IPS-15b (cell line): ENCODE measurements at regions not wholly inside any gene's neighbourhood (a gene's known extent, or its start where the extent isn't known, plus 50 kb on each side); places are given as distances from the start of the nearest gene placed in this dataset.

Experiments
- H3K27me3 ChIP-seq: one replicate; pipeline ENCODE4 v1.6.1; 2013; ENCODE audit warnings: low read length; ENCODE audit not compliant: control insufficient read depth, insufficient read depth
- H3K36me3 ChIP-seq: one replicate; pipeline ENCODE4 v1.6.1; 2013; ENCODE audit warnings: low read length; ENCODE audit not compliant: control insufficient read depth, insufficient read depth
- H3K4me1 ChIP-seq: one replicate; pipeline ENCODE4 v1.6.1; 2013; ENCODE audit warnings: mild to moderate bottlenecking, low read length; ENCODE audit not compliant: control insufficient read depth, insufficient read depth
- H3K4me3 ChIP-seq: one replicate; pipeline ENCODE4 v1.5.1; 2013; ENCODE audit warnings: low read depth, low read length
- H3K9ac ChIP-seq: one replicate; pipeline ENCODE4 v1.6.1; 2013; ENCODE audit warnings: low read depth, mild to moderate bottlenecking, low read length
- H3K9me3 ChIP-seq: one replicate; pipeline ENCODE4 v1.6.1; 2013; ENCODE audit warnings: mild to moderate bottlenecking, low read length; ENCODE audit not compliant: control insufficient read depth, insufficient read depth

DNA sequence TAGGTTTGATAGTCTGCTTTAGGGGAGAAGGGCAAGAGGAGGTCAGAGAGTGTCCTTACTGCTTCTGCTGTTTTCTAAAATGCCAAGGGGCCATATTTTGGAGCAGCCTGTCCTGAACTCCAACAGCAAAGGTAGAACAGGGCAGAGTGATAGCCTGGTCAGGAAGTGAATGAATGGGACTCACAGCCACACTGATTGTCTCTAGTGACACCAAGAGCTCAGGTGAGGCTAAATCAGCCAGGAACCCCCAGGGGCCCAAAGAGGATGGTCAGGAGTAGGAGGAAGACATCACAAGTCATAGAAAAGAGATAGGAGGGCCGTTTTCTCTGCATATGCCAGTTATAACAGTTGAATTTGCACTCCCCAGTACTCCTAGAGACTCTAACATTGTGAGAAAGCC, 97.4 kb upstream of the DUSP10 start:
- H3K27me3 ChIP-seq: no peaks in the 10 kb centered on the region
- no peaks in the 10 kb centered on the region for H3K9me3 ChIP-seq
- H3K4me3 ChIP-seq: no peak overlapping the region
- H3K36me3 ChIP-seq: no peaks in the 10 kb centered on the region
- H3K4me1 ChIP-seq: no peaks in the 10 kb centered on the region
- H3K9ac ChIP-seq: no peak overlapping the region

DNA sequence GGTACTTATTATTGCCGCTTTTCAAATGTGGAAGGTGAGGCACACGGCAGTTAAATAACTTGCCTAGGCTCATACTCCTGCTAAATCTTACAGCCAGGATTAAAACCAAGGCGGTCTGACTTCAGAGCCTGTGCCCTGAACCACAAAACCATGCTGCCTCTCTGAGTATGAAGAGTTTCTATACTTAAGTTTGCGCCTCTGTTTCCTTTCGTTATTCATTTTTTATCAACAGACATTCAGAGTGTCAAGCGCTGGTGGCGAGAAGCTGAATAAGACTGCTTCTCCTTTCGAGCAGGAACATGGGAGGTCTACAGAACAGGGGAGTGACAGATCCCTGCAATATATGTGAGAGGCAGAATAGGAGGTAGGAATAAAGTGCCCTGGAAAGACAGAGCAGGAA, 96.0 kb upstream of the DUSP10 start:
- no peaks in the 10 kb centered on the region for H3K4me1 ChIP-seq
- H3K27me3 ChIP-seq: no peaks in the 10 kb centered on the region
- no peak overlapping the region for H3K9ac ChIP-seq
- H3K36me3 ChIP-seq: no peaks in the 10 kb centered on the region
- H3K9me3 ChIP-seq: no peaks in the 10 kb centered on the region
- no peak overlapping the region for H3K4me3 ChIP-seq

- H3K4me3 ChIP-seq: no peak overlapping the region
- H3K27me3 ChIP-seq: no peaks in the 10 kb centered on the region
- no peaks in the 10 kb centered on the region for H3K9me3 ChIP-seq
- no peak overlapping the region for H3K9ac ChIP-seq
- H3K36me3 ChIP-seq: no peaks in the 10 kb centered on the region
- H3K4me1 ChIP-seq: no peaks in the 10 kb centered on the region
These were observed 93.0 kb upstream of the DUSP10 start for GRCh38 chr1:221834698-221835513.

GRCh38 chr1:221832617-221833016, 90.7 kb upstream of the DUSP10 start:
- H3K27me3 ChIP-seq: no peaks in the 10 kb centered on the region
- no peaks in the 10 kb centered on the region for H3K9me3 ChIP-seq
- H3K4me3 ChIP-seq: no peak overlapping the region
- H3K36me3 ChIP-seq: no peaks in the 10 kb centered on the region
- H3K9ac ChIP-seq: no peak overlapping the region
- peaks cover 14% of the 10 kb centered on the region for H3K4me1 ChIP-seq

DNA sequence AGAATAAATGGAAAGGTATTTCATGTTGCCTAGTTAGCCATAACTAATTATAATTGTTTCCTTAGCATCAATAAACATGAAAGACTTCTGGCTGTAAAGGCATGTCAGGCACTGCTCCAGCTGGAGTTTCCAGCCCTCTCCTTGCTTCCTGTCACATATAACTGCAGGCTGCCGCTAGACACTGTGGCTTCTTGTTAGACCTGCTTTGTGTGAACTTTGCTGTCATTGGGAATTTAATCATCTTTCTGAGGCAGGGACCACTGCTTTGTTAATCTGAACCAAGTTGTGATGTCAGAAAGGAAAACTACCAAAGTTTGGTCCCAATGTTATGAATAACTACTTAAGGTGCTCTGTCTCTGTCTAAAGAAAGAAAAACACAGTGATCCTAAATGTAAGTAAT, 90.3 kb upstream of the DUSP10 start:
- no peak overlapping the region for H3K9ac ChIP-seq
- H3K27me3 ChIP-seq: no peaks in the 10 kb centered on the region
- H3K4me1 ChIP-seq: peaks cover 14% of the 10 kb centered on the region
- no peaks in the 10 kb centered on the region for H3K9me3 ChIP-seq
- H3K4me3 ChIP-seq: no peak overlapping the region
- H3K36me3 ChIP-seq: no peaks in the 10 kb centered on the region

DNA sequence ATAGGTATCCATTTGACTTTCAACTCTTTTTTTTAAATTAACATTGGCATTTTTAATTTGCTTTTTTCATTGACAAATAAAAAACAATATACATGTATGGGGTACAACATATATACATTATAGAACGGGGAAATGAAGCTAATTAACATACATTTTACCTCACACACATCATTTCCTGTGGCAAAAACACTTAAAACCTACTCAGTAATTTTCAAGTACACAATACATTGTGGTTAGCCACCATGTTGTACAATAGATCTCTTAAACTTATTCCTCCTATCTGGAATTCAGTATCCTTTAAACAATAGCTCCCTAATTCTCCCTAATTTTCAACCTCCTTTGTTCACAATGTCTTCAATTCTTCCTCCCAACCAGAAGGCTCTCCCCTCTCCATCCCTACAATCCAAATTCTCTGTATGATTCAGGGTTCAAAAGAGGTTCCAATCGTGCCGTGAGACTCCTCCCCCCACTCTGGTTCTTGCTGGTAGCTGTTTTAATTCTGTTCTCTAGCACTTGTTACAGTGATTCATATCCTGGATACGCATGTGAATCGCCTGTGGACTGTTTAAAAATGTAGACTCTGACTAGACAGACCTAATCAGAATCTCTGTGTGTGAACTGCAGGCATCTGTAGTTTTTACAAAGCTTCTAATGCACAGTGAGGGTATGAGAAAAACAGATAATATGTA, 87.6 kb upstream of the DUSP10 start:
- no peaks in the 10 kb centered on the region for H3K36me3 ChIP-seq
- H3K9ac ChIP-seq: no peak overlapping the region

DNA sequence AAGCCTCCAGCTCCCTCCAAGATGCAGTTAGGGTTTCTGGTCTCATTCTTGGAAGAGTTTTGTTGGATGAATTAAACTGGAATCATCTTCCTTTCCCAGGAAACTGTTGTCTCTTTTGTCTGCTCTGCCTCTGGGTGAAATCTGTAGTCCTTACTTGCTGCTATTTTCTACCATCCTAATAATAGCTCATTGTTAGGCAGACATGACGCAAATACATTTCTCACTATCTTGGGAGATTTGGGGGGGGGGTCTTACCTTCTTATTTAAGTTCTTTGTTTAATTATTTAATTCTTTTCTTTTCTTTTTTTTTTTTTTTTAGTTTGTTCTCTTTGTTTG, 85.4 kb upstream of the DUSP10 start:
- Histone ChIP-seq H3K9me3 (no peaks in the 10 kb centered on the region), H3K36me3 (no peaks in the 10 kb centered on the region), H3K9ac (no peak overlapping the region), H3K4me3 (no peak overlapping the region), H3K4me1 (peaks cover 14% of the 10 kb centered on the region), H3K27me3 (no peaks in the 10 kb centered on the region)

More for the DNA sequence above, 87.6 kb upstream of the DUSP10 start:
- H3K27me3 ChIP-seq: no peaks in the 10 kb centered on the region
- H3K9me3 ChIP-seq: no peaks in the 10 kb centered on the region
- H3K4me3 ChIP-seq: no peak overlapping the region
- H3K4me1 ChIP-seq: peaks cover 14% of the 10 kb centered on the region

DNA sequence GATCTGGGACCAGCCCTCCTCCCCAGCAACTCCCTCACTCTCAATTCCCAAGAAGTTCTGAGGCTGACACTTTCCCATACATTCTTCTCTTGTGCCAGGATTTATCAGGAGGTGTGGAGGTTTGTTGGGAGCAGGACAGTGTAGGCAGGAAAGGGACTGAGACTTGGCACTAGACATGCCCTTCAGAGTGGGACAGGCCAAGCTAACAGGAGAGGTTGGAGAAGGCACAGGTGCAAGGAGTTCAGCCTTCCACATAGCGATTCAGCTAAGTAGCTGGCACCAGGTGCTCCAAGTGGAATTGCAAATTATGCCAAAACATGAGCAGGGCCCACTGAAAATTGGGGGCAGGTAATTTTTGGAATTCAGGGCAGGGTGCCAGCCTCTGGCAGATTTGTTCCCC, 83.0 kb upstream of the DUSP10 start:
- Histone ChIP-seq H3K27me3 (no peaks in the 10 kb centered on the region), H3K9me3 (no peaks in the 10 kb centered on the region), H3K4me3 (no peak overlapping the region), H3K4me1 (peaks cover 14% of the 10 kb centered on the region), H3K9ac (no peak overlapping the region), H3K36me3 (no peaks in the 10 kb centered on the region)

DNA sequence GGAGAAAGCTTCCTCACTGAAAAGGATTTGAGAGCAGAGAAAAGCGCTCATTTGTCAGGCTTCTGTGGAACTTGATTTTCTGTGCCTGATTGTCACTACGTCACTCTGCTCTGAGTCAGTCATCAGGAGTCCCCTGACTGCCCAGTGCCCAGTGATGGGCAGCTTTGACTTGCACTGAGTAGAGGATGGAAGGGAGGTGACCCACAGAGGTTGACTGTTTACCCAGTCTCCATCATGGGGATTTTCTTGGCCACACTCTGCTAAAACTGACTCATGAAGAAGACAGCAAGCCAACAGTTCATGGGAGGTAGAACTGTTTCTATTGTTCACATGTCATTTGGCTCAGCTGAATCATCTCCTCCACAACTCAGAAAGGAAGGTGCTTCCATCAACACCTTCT, 82.1 kb upstream of the DUSP10 start:
- no peak overlapping the region for H3K4me3 ChIP-seq
- no peak overlapping the region for H3K9ac ChIP-seq
- H3K27me3 ChIP-seq: no peaks in the 10 kb centered on the region
- no peaks in the 10 kb centered on the region for H3K36me3 ChIP-seq
- no peaks in the 10 kb centered on the region for H3K9me3 ChIP-seq
- H3K4me1 ChIP-seq: peaks cover 11% of the 10 kb centered on the region

DNA sequence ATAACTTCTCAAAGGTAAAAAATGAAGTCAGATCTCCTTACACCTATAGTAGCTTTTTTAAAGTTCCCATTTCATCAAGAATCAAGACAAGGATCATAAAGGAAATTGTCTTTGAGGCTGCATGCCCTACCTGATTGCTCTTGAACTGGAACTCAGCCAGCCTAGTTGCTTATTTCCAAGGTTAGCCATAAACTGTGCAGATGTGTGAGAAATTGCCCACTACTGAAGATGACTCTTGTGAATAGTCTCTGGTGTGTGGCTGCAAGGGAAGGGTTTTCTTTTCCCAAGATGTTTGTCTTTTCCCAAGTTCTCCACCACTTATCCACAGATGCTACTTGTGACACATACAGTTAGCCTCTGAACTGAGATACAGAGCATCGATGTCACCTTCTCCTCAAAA, 81.7 kb upstream of the DUSP10 start:
- Histone ChIP-seq H3K9me3 (no peaks in the 10 kb centered on the region), H3K4me1 (peaks cover 6% of the 10 kb centered on the region), H3K9ac (no peak overlapping the region), H3K27me3 (no peaks in the 10 kb centered on the region), H3K4me3 (no peak overlapping the region), H3K36me3 (no peaks in the 10 kb centered on the region)

DNA sequence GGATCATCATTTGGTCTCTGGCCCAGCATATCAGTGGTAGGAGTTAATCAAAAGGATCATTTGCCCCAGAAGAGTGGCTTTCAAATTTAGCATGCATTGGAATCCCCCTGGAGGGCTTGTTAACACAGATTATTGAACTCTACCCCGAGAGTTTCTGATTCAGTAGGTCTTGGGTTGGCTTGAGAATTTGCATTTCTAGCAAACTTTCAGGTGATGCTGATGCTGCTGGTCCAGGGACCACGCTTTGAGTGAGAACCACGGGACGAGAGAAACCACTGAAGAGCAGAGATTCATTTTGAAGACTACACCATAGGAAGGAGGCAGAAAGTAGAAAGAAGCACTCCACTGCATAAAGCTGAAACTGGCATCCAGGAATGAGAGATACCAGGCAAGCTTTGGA, 81.3 kb upstream of the DUSP10 start:
- Histone ChIP-seq H3K27me3 (no peaks in the 10 kb centered on the region), H3K4me1 (peaks cover 3% of the 10 kb centered on the region), H3K4me3 (no peak overlapping the region)

GRCh38 chr1:221822591-221822990, 80.7 kb upstream of the DUSP10 start:
- Histone ChIP-seq H3K4me1 (no peaks in the 10 kb centered on the region), H3K9ac (no peak overlapping the region), H3K4me3 (no peak overlapping the region)

More for the DNA sequence above, 81.3 kb upstream of the DUSP10 start:
- Histone ChIP-seq H3K36me3 (no peaks in the 10 kb centered on the region), H3K9me3 (no peaks in the 10 kb centered on the region), H3K9ac (no peak overlapping the region)

More at GRCh38 chr1:221822591-221822990, 80.7 kb upstream of the DUSP10 start:
- Histone ChIP-seq H3K27me3 (no peaks in the 10 kb centered on the region), H3K36me3 (no peaks in the 10 kb centered on the region), H3K9me3 (no peaks in the 10 kb centered on the region)
